ENCODE measurements at regions not wholly inside any gene's neighbourhood (a gene's known extent, or its start where the extent isn't known, plus 50 kb on each side); places are given as distances from the start of the nearest gene placed in this dataset.

DNA sequence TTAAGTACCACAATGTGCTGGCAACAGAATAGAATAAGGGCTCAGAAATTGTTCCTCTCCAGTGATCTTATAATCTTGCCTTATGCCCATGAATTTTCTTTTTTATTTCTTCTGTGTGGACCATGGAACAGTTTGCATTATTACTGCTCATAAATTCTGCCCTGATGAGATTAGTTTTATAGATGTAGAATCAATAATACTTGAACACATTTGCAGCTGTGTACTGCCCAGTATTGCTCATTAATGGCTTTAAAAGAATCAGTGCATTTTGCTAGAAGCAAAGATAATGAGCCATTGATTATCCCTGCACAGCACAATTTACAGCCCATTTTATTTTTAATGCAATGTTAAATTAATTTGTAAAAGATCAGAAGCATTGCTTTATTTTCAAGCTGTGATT is 172.3 kb upstream of the STXBP6 start:
- FAIRE-seq, result no peak
- no peak overlapping the region for H3K27ac Mint-ChIP-seq (ENCODE audit: unreplicated experiment)

DNA sequence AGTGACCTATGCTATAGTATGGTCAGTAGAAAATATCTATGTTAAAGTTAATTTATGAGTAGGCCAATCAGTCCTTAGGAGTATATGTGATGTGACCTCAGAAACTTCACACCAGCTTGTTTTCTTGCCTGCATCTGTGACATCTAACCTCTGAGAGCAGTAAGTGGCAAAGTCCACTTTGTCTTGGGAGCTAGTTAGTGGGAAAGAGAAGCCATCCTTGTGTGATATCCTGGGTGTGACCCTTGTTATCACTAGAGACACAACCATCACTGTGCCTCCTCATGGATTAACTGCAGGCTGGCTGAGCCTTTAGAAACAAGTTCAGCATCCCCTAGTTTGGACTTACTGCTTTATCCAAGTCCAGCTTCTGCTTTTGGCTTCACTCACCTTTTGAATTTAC is 170.6 kb upstream of the STXBP6 start:
- no peak overlapping the region for H3K9ac ChIP-seq (ENCODE audit: low read length)
- H4K20me1 ChIP-seq (ENCODE audit: insufficient read depth, low read length), result no peaks in the 10 kb centered on the region
- TF ChIP-seq, protein P1, sequence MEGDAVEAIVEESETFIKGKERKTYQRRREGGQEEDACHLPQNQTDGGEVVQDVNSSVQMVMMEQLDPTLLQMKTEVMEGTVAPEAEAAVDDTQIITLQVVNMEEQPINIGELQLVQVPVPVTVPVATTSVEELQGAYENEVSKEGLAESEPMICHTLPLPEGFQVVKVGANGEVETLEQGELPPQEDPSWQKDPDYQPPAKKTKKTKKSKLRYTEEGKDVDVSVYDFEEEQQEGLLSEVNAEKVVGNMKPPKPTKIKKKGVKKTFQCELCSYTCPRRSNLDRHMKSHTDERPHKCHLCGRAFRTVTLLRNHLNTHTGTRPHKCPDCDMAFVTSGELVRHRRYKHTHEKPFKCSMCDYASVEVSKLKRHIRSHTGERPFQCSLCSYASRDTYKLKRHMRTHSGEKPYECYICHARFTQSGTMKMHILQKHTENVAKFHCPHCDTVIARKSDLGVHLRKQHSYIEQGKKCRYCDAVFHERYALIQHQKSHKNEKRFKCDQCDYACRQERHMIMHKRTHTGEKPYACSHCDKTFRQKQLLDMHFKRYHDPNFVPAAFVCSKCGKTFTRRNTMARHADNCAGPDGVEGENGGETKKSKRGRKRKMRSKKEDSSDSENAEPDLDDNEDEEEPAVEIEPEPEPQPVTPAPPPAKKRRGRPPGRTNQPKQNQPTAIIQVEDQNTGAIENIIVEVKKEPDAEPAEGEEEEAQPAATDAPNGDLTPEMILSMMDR (IDR thresholded peaks at IDR 0.05; ENCODE audit: insufficient read depth, low read depth, low read length), result no peak
- no peak for TF ChIP-seq EZH2 (IDR thresholded peaks at IDR 0.05; ENCODE audit: insufficient read depth, low read length)
- H2AFZ ChIP-seq (ENCODE audit: low read depth, low read length), result no peak overlapping the region
- H3K4me3 ChIP-seq (ENCODE audit: insufficient read depth, low read depth, low read length), result no peak overlapping the region
- H3K4me3 Mint-ChIP-seq (ENCODE audit: unreplicated experiment), result no peak overlapping the region
- no peaks in the 10 kb centered on the region for H3K36me3 ChIP-seq (ENCODE audit: insufficient read depth, low read length)
- H3K9me3 Mint-ChIP-seq (ENCODE audit: unreplicated experiment), result peaks cover 1% of the 10 kb centered on the region
- H3K9me3 ChIP-seq (ENCODE audit: insufficient read depth, low read depth, low read length), result no peaks in the 10 kb centered on the region
- DNase-seq (ENCODE audit: low read depth) (no peak), FAIRE-seq (no peak)
- no peak overlapping the region for H3K4me2 ChIP-seq (ENCODE audit: low read length)
- H3K27me3 ChIP-seq (ENCODE audit: insufficient read depth, low read length), result no peaks in the 10 kb centered on the region
- H3K79me2 ChIP-seq (ENCODE audit: insufficient read depth, low read length), result no peaks in the 10 kb centered on the region
- no peak overlapping the region for H3K27ac ChIP-seq (ENCODE audit: low read depth, low read length)
- no peaks in the 10 kb centered on the region for H3K4me1 ChIP-seq (ENCODE audit: insufficient read depth, low read length)
- H3K4me1 Mint-ChIP-seq (ENCODE audit: low read depth, unreplicated experiment), result no peaks in the 10 kb centered on the region
- no peaks in the 10 kb centered on the region for H3K36me3 Mint-ChIP-seq (ENCODE audit: low read depth, unreplicated experiment)
- no peaks in the 10 kb centered on the region for H3K27me3 Mint-ChIP-seq (ENCODE audit: low read depth, unreplicated experiment)
- H3K27ac Mint-ChIP-seq (ENCODE audit: unreplicated experiment), result no peak overlapping the region

More for the DNA sequence above, 172.3 kb upstream of the STXBP6 start:
- no peak for TF ChIP-seq EZH2 (IDR thresholded peaks at IDR 0.05; ENCODE audit: insufficient read depth, low read length)
- TF ChIP-seq, protein P1 (IDR thresholded peaks at IDR 0.05; ENCODE audit: insufficient read depth, low read depth, low read length), result no peak
- Mint-ChIP-seq H3K4me1 (ENCODE audit: low read depth, unreplicated experiment) (no peaks in the 10 kb centered on the region), H3K4me3 (ENCODE audit: unreplicated experiment) (no peak overlapping the region), H3K36me3 (ENCODE audit: low read depth, unreplicated experiment) (no peaks in the 10 kb centered on the region), H3K9me3 (ENCODE audit: unreplicated experiment) (peaks cover 4% of the 10 kb centered on the region), H3K27me3 (ENCODE audit: low read depth, unreplicated experiment) (no peaks in the 10 kb centered on the region)
- H3K4me2 ChIP-seq (ENCODE audit: low read length), result no peak overlapping the region
- no peak overlapping the region for H2AFZ ChIP-seq (ENCODE audit: low read depth, low read length)
- no peaks in the 10 kb centered on the region for H3K36me3 ChIP-seq (ENCODE audit: insufficient read depth, low read length)
- H3K4me3 ChIP-seq (ENCODE audit: insufficient read depth, low read depth, low read length), result no peak overlapping the region
- no peaks in the 10 kb centered on the region for H3K27me3 ChIP-seq (ENCODE audit: insufficient read depth, low read length)
- no peak for DNase-seq (ENCODE audit: low read depth)
- no peaks in the 10 kb centered on the region for H4K20me1 ChIP-seq (ENCODE audit: insufficient read depth, low read length)
- H3K4me1 ChIP-seq (ENCODE audit: insufficient read depth, low read length), result no peaks in the 10 kb centered on the region
- no peak overlapping the region for H3K27ac ChIP-seq (ENCODE audit: low read depth, low read length)
- no peaks in the 10 kb centered on the region for H3K9me3 ChIP-seq (ENCODE audit: insufficient read depth, low read depth, low read length)
- H3K79me2 ChIP-seq (ENCODE audit: insufficient read depth, low read length), result no peaks in the 10 kb centered on the region
- no peak overlapping the region for H3K9ac ChIP-seq (ENCODE audit: low read length)

DNA sequence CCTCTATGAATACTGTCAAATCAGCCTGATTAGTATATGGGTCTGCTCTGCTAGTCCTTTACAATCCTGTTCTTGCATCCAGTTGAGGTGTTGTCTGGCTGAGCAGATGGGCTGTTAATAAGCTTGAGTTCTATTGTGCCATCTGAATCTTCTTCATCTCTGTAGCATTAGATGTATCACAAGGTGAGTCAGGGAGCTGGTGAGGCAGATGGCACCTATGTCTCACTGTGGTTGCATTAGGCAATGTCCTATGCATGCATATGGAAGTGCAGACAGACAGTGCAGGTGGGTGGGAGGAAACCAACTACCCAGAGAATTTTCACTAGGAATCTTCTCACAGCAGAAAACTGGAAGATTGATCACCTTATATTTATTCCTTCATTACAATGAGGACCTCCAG is 165.7 kb upstream of the STXBP6 start:
- Histone ChIP-seq H2AFZ (ENCODE audit: low read depth, low read length) (no peak overlapping the region), H3K4me3 (ENCODE audit: insufficient read depth, low read depth, low read length) (no peak overlapping the region), H3K79me2 (ENCODE audit: insufficient read depth, low read length) (no peaks in the 10 kb centered on the region), H3K4me2 (ENCODE audit: low read length) (no peak overlapping the region), H3K4me1 (ENCODE audit: insufficient read depth, low read length) (no peaks in the 10 kb centered on the region), H3K27ac (ENCODE audit: low read depth, low read length) (no peak overlapping the region), H4K20me1 (ENCODE audit: insufficient read depth, low read length) (no peaks in the 10 kb centered on the region), H3K9me3 (ENCODE audit: insufficient read depth, low read depth, low read length) (no peaks in the 10 kb centered on the region), H3K27me3 (ENCODE audit: insufficient read depth, low read length) (no peaks in the 10 kb centered on the region), H3K36me3 (ENCODE audit: insufficient read depth, low read length) (no peaks in the 10 kb centered on the region), H3K9ac (ENCODE audit: low read length) (no peak overlapping the region)
- TF ChIP-seq, protein P1 (IDR thresholded peaks at IDR 0.05; ENCODE audit: insufficient read depth, low read depth, low read length), result no peak
- TF ChIP-seq EZH2 (IDR thresholded peaks at IDR 0.05; ENCODE audit: insufficient read depth, low read length), result no peak
- Mint-ChIP-seq H3K4me3 (ENCODE audit: unreplicated experiment) (no peak overlapping the region), H3K9me3 (ENCODE audit: unreplicated experiment) (peaks cover 4% of the 10 kb centered on the region), H3K27ac (ENCODE audit: unreplicated experiment) (no peak overlapping the region), H3K36me3 (ENCODE audit: low read depth, unreplicated experiment) (no peaks in the 10 kb centered on the region), H3K27me3 (ENCODE audit: low read depth, unreplicated experiment) (no peaks in the 10 kb centered on the region), H3K4me1 (ENCODE audit: low read depth, unreplicated experiment) (no peaks in the 10 kb centered on the region)
- no peak for FAIRE-seq
- DNase-seq (ENCODE audit: low read depth), result no peak

Data from astrocyte (in vitro differentiated cells and primary cell).